ENCODE measurements at regions not wholly inside any gene's neighbourhood (a gene's known extent, or its start where the extent isn't known, plus 50 kb on each side); places are given as distances from the start of the nearest gene placed in this dataset.

DNA sequence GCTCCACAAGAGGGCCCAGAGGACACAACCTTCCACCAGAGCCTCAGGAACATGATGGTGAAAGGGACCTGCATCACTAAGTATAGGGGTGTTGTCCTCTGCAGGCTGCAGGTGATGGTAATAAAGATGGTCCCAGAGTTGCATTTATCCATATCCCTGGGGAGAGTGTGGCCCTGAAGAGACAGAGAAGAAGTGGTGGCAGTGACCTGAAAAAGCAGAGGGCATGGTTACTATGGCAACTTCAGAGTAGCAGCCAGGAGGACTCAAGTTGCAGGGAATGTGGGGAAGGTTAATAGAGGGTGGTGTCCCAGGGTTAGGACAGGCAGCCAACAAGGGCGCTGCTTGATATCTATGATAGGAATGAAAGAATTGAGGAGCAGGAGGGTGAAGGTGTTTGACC, 57.1 kb downstream of the HLA-A start:
- DNase-seq (ENCODE audit: low read depth in 2 of 2): no peak

DNA sequence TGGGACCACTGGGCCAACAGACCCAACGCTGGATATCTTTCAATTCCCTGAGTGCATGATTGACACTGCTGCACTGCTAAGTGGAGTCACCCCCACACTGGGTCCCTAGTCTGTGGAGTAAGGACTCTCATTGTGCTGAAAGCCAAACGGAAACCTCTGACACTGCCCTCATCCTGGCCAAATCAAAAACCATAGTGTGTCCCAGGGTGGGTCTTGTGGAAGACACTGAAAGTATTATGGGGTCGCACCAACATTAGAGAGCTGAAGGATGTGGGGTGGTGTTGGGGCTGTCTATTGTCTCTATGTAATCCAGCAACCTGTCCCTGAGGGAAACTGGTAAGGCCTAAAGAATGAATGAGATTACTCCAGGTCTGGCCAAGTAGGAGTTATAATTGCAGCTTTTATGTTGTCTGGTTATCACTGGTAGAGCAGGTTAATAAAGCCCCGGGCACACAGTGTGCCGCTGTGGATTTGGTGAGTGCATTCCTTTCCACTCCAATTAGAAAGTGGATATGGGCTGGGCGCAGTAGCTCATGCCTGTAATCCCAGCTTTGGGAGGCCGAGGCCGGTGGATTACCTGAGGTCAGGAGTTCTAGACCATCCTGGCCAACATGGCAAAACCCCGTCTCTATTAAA, 57.9 kb downstream of the HLA-A start:
- DNase-seq (ENCODE audit: low read depth in 2 of 2): no peak

DNA sequence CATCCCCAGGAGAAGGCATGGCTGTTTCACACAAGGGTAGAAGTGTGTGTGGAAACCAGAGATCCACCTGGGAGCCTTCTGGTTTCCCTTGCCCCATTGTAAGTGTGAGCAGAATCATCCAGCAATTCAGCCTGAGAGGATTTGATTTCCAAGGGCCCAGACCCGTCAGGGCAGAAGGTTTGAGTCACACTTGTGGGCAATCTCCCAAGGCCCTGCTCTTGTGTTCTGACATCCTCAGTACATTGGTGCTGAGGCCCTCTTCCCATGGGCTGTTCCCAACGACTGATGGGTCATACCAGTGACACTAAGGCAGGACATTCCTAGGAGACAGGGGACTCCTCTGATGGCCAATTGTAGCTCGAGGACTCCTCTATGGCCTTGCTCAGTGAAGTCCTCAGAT, 58.2 kb upstream of the POLR1H start:
- no peak for DNase-seq (ENCODE audit: low read depth in 2 of 2)

DNA sequence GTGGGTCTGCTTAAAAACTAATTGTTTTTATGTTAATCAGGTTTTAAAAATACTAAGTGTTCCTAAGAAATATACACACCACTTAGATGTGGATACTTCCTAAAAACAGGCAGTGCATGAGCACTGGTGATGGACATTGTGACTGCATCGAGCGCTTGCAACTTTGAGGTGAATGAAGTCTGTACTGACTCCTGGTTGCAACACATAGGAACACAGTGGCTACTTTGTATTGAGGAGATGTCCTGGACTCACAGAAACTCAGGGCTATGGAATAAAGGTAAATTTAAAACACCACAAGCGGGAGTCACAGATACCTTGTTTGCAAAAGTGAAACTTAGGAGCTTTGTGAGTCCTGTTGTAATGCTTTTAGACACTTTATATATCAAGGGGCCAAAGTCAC, 55.6 kb upstream of the POLR1H start:
- DNase-seq (ENCODE audit: low read depth in 2 of 2): no peak

DNA sequence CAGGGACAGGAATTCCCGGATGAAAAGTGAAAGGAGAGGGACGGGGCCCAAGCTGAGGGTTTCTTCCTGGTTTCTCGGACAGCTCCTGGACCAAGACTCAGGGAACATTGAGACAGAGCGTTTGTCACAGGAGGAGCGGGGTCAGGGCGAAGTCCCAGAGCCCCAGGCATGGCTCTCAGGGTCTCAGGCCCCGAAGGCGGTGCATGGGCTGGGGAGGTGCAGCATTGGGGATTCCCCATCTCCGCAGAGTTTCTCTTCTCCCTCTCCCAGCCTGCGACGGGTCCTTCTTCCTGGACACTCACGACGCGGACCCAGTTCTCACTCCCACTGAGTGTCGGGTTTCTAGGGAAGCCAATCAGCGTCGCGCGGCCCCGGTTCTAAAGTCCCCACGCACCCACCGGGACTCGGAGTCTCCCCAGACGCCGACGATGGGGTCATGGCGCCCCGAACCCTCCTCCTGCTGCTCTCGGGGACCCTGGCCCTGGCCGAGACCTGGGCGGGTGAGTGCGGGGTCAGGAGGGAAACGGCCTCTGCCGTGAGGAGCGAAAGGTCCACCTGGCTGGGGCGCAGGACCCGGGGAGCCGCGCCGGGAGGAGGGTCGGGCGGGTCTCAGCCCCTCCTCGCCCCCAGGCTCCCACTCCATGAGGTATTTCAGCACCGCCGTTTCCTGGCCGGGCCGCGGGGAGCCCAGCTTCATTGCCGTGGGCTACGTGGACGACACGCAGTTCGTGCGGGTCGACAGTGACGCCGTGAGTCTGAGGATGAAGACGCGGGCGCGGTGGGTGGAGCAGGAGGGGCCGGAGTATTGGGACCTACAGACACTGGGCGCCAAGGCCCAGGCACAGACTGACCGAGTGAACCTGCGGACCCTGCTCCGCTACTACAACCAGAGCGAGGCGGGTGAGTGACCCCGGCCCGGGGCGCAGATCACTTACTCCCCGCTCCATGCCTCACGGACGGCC, 54.6 kb upstream of the POLR1H start:
- peak in 1 of 2 donors; percentile 5 for DNase-seq (ENCODE audit: low read depth in 2 of 2)

DNA sequence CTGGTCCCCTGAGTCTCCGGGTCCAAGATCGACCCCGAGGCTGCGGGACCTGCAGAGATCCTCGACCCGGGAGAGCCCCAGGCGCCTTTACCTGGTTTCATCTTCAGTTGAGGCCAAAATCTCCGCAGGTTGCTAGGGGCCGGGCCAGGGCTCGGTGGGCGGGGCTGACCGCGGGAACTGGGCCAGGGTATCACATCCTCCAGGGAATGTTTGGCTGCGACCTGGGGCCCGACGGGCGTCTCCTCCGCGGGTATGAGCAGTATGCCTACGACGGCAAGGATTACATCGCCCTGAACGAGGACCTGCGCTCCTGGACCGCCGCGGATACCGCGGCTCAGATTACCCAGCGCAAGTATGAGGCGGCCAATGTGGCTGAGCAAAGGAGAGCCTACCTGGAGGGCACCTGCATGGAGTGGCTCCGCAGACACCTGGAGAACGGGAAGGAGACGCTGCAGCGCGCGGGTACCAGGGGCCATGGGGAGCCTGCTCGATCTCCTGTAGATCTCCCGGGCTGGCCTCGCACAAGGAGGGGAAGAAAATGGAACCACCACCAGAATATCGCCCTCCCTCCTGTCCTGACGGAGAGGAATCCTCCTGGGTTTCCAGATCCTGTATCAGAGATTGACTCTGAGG, 53.8 kb upstream of the POLR1H start:
- DNase-seq (ENCODE audit: low read depth in 2 of 2): no peak

DNA sequence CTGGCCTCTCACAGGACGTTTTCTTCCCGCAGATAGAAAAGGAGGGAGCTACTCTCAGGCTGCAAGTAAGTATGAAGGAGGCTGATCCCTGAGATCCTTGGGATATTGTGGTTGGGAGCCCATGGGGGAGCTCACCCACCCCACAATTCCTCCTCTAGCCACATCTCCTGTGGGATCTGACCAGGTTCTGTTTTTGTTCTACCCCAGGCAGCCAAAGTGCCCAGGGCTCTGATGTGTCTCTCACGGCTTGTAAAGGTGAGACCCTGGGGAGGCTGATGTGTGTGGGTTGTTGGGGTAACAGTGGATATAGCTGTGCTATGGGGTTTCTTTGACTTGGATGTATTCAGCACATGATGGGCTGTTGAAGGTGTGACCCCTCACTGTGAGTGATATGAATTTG, 52.0 kb upstream of the POLR1H start:
- DNase-seq (ENCODE audit: low read depth in 2 of 2): no peak
